GM12878 (cell line): ENCODE measurements at regions not wholly inside any gene's neighbourhood (a gene's known extent, or its start where the extent isn't known, plus 50 kb on each side); places are given as distances from the start of the nearest gene placed in this dataset.

Experiments
- ATAC-seq: fragments of 200-7000 bp; cut with Tn5 transposase; 3 replicates; pipeline ENCODE4 v1.9.1; 2020; ENCODE audit warnings: mild to moderate bottlenecking, moderate library complexity
- BruUV-seq: library from RNA; stranded (reverse); fragments of 400-500 nt; replicated peaks from 2 replicates; lab custom pipeline; 2021; lab: Mats Ljungman, UMichigan
- CTCF ChIA-PET: fragments of 300-600 bp; sonication (Branson Sonifier 250); formaldehyde crosslinking; extraction: SDS; loops from one replicate; lab custom pipeline; 2021; ENCODE audit warnings: inconsistent platforms; lab: Yijun Ruan, JAX
- POLR2A ChIA-PET: fragments of 350-600 bp; formaldehyde crosslinking; extraction: SDS; loops from one replicate; lab custom pipeline; 2021; ENCODE audit warnings: inconsistent platforms; lab: Charles Lee
- RAD21 ChIA-PET: fragments of 300-600 bp; sonication (Branson Sonifier 250); formaldehyde crosslinking; loops from one replicate; lab custom pipeline; 2023; ENCODE audit warnings: antibody characterized with exemption; ENCODE audit not compliant: unreplicated experiment; lab: Charles Lee
- SMC1A ChIA-PET: fragments of 300-600 bp; sonication (Branson Sonifier 250); formaldehyde crosslinking; loops from one replicate; lab custom pipeline; 2023; ENCODE audit not compliant: unreplicated experiment, uncharacterized antibody; lab: Charles Lee
- DNase-seq: peaks from one replicate; pipeline ENCODE4 v3.0.0-alpha.2; 2011; ENCODE audit warnings: low read depth, low spot score
- FAIRE-seq: peaks from 3 replicates; lab custom pipeline; 2011; peaks lifted over from hg19 to GRCh38; lab: Jason Lieb, UNC
- H2AFZ ChIP-seq: 2 replicates; pipeline ENCODE4 v1.6.0; 2011; ENCODE audit warnings: low read depth, low read length, control low read depth; ENCODE audit not compliant: control insufficient read depth
- H3K27ac ChIP-seq: 2 replicates; pipeline ENCODE4 v1.5.1; 2011; ENCODE audit warnings: control low read depth; ENCODE audit not compliant: control insufficient read depth, insufficient read depth
- H3K27me3 ChIP-seq, 2 experiments: replicated peaks in 1 of 2; 2 replicates each; pipeline versions ENCODE4 v1.6.0 to v1.6.1; 2011; ENCODE audit warnings: low read length in 1 of 2; ENCODE audit not compliant: control insufficient read depth in 2 of 2, insufficient read depth in 2 of 2
- H3K36me3 ChIP-seq, 2 experiments: 2 replicates each; pipeline ENCODE4 v1.5.1; 2011; ENCODE audit warnings: low read length in 1 of 2; ENCODE audit not compliant: control insufficient read depth in 2 of 2, insufficient read depth in 2 of 2
- H3K4me1 ChIP-seq: 2 replicates; pipeline ENCODE4 v1.6.1; 2011; ENCODE audit warnings: mild to moderate bottlenecking, low read length, moderate library complexity, mixed read lengths; ENCODE audit not compliant: control insufficient read depth, insufficient read depth
- H3K4me2 ChIP-seq: 2 replicates; pipeline ENCODE4 v1.6.0; 2011; ENCODE audit warnings: control low read depth; ENCODE audit not compliant: control insufficient read depth, insufficient read depth
- H3K4me3 ChIP-seq: fragments of 200-600 bp; sonication (generic); 2 replicates; pipeline ENCODE4 v1.5.1; 2016
- H3K79me2 ChIP-seq: 2 replicates; pipeline ENCODE4 v1.6.0; 2011; ENCODE audit warnings: low read length; ENCODE audit not compliant: control insufficient read depth, insufficient read depth
- H3K9ac ChIP-seq: 2 replicates; pipeline ENCODE4 v1.8.0; 2011; ENCODE audit warnings: low read length, control low read depth, mixed read lengths; ENCODE audit not compliant: control insufficient read depth, insufficient read depth
- H3K9me3 ChIP-seq: replicated peaks from 3 replicates; pipeline ENCODE4 v1.5.1; 2011; ENCODE audit warnings: mild to moderate bottlenecking, low read length; ENCODE audit not compliant: control insufficient read depth, insufficient read depth
- H4K20me1 ChIP-seq: 2 replicates; pipeline ENCODE4 v1.6.0; 2011; ENCODE audit not compliant: control insufficient read depth, insufficient read depth
- BACH1 ChIP-seq: fragments of 450-650 bp; IDR thresholded peaks from 2 replicates; pipeline ENCODE4 v1.6.1; 2017; ENCODE audit warnings: mild to moderate bottlenecking, borderline replicate concordance
- CREB1 ChIP-seq: IDR thresholded peaks from 2 replicates; pipeline ENCODE4 v1.6.1; 2012; ENCODE audit warnings: low read depth, mild to moderate bottlenecking, inconsistent platforms
- EED ChIP-seq: sonication (generic); IDR thresholded peaks from 2 replicates; pipeline ENCODE4 v1.6.1; 2016; ENCODE audit warnings: antibody characterized with exemption, low read depth
- GABPA ChIP-seq: IDR thresholded peaks from 2 replicates; pipeline ENCODE4 v1.6.1; 2014; ENCODE audit warnings: antibody characterized with exemption, low read depth, mild to moderate bottlenecking, inconsistent platforms
- GATAD2B ChIP-seq: fragments of 450-650 bp; conservative IDR thresholded peaks from 2 replicates; pipeline ENCODE4 v1.6.1; 2017; ENCODE audit warnings: low read depth, mild to moderate bottlenecking, moderate library complexity
- IRF5 ChIP-seq: fragments of 450-650 bp; IDR thresholded peaks from 2 replicates; pipeline ENCODE4 v1.6.1; 2017; ENCODE audit warnings: borderline replicate concordance
- NBN ChIP-seq: fragments of 450-650 bp; IDR thresholded peaks from 2 replicates; pipeline ENCODE4 v1.6.1; 2016
- PML ChIP-seq: IDR thresholded peaks from 2 replicates; pipeline ENCODE4 v1.6.1; 2012; ENCODE audit warnings: low read length, inconsistent platforms
- REST ChIP-seq: IDR thresholded peaks from 2 replicates; pipeline ENCODE4 v1.6.1; 2012; ENCODE audit warnings: mild to moderate bottlenecking, low read depth, low read length
- ZNF207 ChIP-seq: fragments of 450-650 bp; IDR thresholded peaks from 2 replicates; pipeline ENCODE4 v1.6.1; 2014; ENCODE audit warnings: antibody characterized with exemption, mild to moderate bottlenecking, borderline replicate concordance
- ZNF217 ChIP-seq: fragments of 450-650 bp; IDR thresholded peaks from 2 replicates; pipeline ENCODE4 v1.6.1; 2017; ENCODE audit warnings: antibody characterized with exemption, mild to moderate bottlenecking
- whole genome bisulfite sequencing: methylation state at CpG from one replicate; pipeline ENCODE4 v1.1.6; 2016; ENCODE audit warnings: low lambda C conversion rate; ENCODE audit not compliant: insufficient replicate concordance, insufficient coverage; ENCODE audit errors: missing lambda C conversion rate; 5-methylcytosine and 5-hydroxymethylcytosine counted together
- in situ Hi-C: fragments of 300-500 bp; cut with MboI; formaldehyde crosslinking; loops from 9 replicates; pipeline ENCODE4 v1.14.3; 2018; ENCODE audit warnings: mixed read lengths
- intact Hi-C: fragments of 100-400 bp; cut with micrococcal nuclease; formaldehyde crosslinking; loops from one replicate; pipeline ENCODE4 v1.14.2; 2022; ENCODE audit not compliant: unreplicated experiment

- TF ChIP-seq REST (no peak), GABPA (no peak), NBN (no peak), CREB1 (no peak), EED (no peak), ZNF207 (no peak), IRF5 (no peak), ZNF217 (no peak)
These were observed 85.7 kb downstream of the SEMA4F start (continued) for GRCh38 chr2:74739733-74740241.

GRCh38 chr2:74740395-74740740, 86.3 kb downstream of the SEMA4F start:
- no peaks in the 10 kb centered on the region; a peak in 1 of 4 replicates for H3K27me3 ChIP-seq
- SMC1A ChIA-PET: interaction anchor here (1.0 to 1.4 kb wide), 2 partner anchors 9 to 36 kb away, joined by 3 to 5 read pairs; no protein-coding TSS in a partner anchor
- H3K27ac ChIP-seq: no peak overlapping the region
- CTCF ChIA-PET: no interaction called here
- ATAC-seq (no peak), FAIRE-seq (no peak), DNase-seq (no peak)
- H3K4me3 ChIP-seq: no peak overlapping the region
- H3K79me2 ChIP-seq: no peaks in the 10 kb centered on the region
- TF ChIP-seq BACH1 (no peak), PML (no peak), REST (no peak), GATAD2B (no peak)
- no peaks in the 10 kb centered on the region for H3K4me1 ChIP-seq
- no peaks in the 10 kb centered on the region for H3K36me3 ChIP-seq
- 44% methylated on average over 3 of the region's 3 CpGs for WGBS
- H3K9me3 ChIP-seq: no peaks in the 10 kb centered on the region; the same call in 2 of the 3 replicates
- H4K20me1 ChIP-seq: no peaks in the 10 kb centered on the region; the same call in 1 of the 2 replicates
- H2AFZ ChIP-seq: no peak overlapping the region
- no peak overlapping the region for H3K9ac ChIP-seq
- intact Hi-C loops (no loop called here), in situ Hi-C loops (no loop called here)
- POLR2A ChIA-PET: no interaction called here
- BruUV-seq: no TSS peak
- no peak overlapping the region for H3K4me2 ChIP-seq
- RAD21 ChIA-PET: no interaction called here
